ENCODE measurements at regions not wholly inside any gene's neighbourhood (a gene's known extent, or its start where the extent isn't known, plus 50 kb on each side); places are given as distances from the start of the nearest gene placed in this dataset.

DNA sequence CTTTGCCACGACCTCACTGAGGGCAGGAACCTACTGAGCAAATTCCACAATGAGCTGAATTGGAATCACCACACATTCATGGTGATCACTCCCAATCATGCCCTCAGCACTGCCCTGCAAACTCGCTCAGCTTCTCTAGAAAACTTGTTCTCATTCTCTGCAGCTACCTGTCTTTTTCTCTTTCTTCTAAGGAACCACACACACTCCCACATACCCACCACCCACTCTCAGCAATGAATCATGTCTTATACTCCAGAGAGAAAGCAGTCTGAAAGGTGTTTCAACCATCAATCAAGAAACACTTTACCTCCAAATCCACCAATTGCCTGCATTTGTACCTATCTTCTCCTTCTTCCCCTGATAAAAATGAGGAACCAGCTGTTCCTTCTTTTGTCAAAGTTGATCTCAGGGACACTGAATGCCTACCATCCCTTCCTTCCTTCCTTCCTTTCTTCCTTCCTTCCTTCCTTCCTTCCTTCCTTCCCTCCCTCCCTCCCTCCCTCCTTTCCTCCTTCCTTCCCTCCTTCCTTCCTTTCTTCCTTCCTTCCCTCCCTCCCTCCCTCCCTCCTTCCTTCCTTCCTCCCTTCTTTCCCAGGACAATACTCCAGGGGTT is 84.6 kb upstream of the SGK1 start:
- TF ChIP-seq, protein P1, sequence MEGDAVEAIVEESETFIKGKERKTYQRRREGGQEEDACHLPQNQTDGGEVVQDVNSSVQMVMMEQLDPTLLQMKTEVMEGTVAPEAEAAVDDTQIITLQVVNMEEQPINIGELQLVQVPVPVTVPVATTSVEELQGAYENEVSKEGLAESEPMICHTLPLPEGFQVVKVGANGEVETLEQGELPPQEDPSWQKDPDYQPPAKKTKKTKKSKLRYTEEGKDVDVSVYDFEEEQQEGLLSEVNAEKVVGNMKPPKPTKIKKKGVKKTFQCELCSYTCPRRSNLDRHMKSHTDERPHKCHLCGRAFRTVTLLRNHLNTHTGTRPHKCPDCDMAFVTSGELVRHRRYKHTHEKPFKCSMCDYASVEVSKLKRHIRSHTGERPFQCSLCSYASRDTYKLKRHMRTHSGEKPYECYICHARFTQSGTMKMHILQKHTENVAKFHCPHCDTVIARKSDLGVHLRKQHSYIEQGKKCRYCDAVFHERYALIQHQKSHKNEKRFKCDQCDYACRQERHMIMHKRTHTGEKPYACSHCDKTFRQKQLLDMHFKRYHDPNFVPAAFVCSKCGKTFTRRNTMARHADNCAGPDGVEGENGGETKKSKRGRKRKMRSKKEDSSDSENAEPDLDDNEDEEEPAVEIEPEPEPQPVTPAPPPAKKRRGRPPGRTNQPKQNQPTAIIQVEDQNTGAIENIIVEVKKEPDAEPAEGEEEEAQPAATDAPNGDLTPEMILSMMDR (IDR thresholded peaks at IDR 0.05) = no peak
- no peak for TF ChIP-seq POLR2A (IDR thresholded peaks at IDR 0.05)
- no peaks in the 10 kb centered on the region for H3K9me3 ChIP-seq

DNA sequence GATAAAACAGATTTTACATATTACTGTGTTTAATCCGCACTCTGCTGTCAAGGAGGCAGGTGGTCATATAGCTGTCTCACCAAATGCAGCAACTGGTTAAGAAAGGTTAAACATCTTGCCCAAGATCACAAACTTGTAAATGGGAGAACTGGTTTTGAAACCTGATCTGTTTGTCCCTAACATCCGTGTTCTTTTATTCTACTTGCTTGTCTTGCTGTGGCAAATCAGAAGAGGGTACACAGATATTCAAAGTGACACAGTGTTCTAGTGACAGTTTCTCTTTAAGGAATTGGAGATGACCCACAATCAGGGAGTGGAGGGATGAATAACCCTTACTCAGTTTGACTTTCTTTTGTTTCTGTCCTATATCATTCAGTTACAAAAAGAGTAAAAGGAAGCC is 83.0 kb upstream of the SGK1 start:
- H3K27me3 ChIP-seq = no peaks in the 10 kb centered on the region
- H3K27ac ChIP-seq = no peak overlapping the region
- no peak overlapping the region for H3K4me3 ChIP-seq (replicated peaks in 1 of 3)
- DNase-seq = no peak
- WGBS, 2 donors = 67 to 69% methylated on average over 2 of the region's 2 CpGs
- H3K9me3 ChIP-seq = no peaks in the 10 kb centered on the region
- H3K4me1 ChIP-seq = no peaks in the 10 kb centered on the region
- no peak for TF ChIP-seq POLR2A (IDR thresholded peaks at IDR 0.05)
- TF ChIP-seq, protein P1 (IDR thresholded peaks at IDR 0.05) = no peak
- no peaks in the 10 kb centered on the region for H3K36me3 ChIP-seq
- intact Hi-C loops (cut with DNase I) = no loop called here

More for the DNA sequence above, 84.6 kb upstream of the SGK1 start:
- H3K36me3 ChIP-seq = no peaks in the 10 kb centered on the region
- intact Hi-C loops (cut with DNase I) = no loop called here
- H3K4me3 ChIP-seq (replicated peaks in 1 of 3) = no peak overlapping the region
- 89 to 95% methylated on average over 2 of the region's 2 CpGs for WGBS, 2 donors
- H3K27ac ChIP-seq = no peak overlapping the region
- no peaks in the 10 kb centered on the region for H3K27me3 ChIP-seq
- no peak for DNase-seq
- no peaks in the 10 kb centered on the region for H3K4me1 ChIP-seq

DNA sequence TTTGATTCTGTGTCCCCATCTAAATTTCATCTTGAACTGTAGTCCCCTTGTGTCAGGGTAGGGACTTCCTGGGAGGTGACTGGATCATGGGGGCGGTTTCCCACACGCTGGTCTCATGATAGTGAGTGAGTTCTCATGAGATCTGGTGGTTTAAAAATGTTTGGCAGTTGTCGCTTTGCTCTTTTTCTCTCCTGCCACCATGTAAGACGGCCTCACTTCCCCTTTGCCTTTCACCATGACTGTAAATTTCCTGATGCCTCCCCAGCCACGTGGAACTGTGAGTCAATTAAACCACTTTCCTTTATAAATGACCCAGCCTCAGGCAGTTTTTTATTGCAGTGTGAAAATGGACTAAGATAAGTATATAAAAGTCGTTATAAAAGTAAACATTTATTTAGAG is 80.5 kb upstream of the SGK1 start:
- no peaks in the 10 kb centered on the region for H3K36me3 ChIP-seq
- H3K9me3 ChIP-seq = no peaks in the 10 kb centered on the region
- intact Hi-C loops (cut with DNase I) = no loop called here
- WGBS, 2 donors = 74 to 84% methylated on average over 6 of the region's 6 CpGs
- no peaks in the 10 kb centered on the region for H3K4me1 ChIP-seq
- H3K27ac ChIP-seq = no peak overlapping the region
- no peaks in the 10 kb centered on the region for H3K27me3 ChIP-seq
- TF ChIP-seq POLR2A (IDR thresholded peaks at IDR 0.05) = no peak
- TF ChIP-seq, protein P1 (IDR thresholded peaks at IDR 0.05) = no peak
- H3K4me3 ChIP-seq (replicated peaks in 1 of 3) = no peak overlapping the region
- DNase-seq = no peak

DNA sequence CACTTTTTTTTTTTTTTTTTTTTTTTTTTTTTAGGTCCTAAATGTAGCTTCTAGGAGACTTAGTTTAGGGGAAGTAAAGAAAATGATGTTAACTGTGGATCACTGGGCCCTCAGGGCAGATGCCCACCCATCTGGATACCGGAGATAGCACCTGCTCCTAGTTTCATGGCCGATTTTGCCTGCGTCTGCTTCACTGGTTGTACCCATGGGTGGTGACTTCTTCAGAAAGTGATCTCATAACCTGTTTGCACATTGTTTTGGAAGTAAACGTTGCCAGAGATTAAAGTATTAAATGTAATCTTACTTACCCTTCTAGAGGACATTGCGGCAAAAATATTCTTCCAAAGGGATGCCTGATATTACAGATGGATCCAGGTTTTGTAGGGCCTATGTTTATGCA is 79.8 kb upstream of the SGK1 start:
- Histone ChIP-seq H3K4me1 (no peaks in the 10 kb centered on the region), H3K36me3 (no peaks in the 10 kb centered on the region), H3K9me3 (no peaks in the 10 kb centered on the region), H3K27me3 (no peaks in the 10 kb centered on the region), H3K4me3 (replicated peaks in 1 of 3) (no peak overlapping the region), H3K27ac (no peak overlapping the region)
- DNase-seq = no peak
- TF ChIP-seq, protein P1 (IDR thresholded peaks at IDR 0.05) = no peak
- no peak for TF ChIP-seq POLR2A (IDR thresholded peaks at IDR 0.05)
- WGBS, 2 donors = 95 to 96% methylated on average over 5 of the region's 5 CpGs
- intact Hi-C loops (cut with DNase I) = no loop called here

DNA sequence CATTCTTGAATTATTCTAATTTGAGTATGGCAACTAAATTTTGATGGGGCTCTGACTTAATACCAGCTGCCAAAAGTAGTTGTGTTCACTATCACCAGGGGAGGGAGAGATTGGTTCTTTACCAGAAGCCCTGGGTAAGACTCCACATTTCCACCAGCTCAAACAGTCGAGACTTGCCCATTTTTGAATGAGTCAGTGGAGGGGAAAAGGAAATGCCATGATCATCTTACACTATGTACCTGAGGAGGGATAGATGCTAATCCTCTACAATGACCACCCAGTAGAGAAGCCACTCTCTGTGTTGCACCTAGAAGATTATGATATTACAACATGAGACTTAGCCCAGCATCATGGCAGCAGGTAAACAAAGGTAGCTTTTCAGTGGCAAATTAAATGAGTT is 77.0 kb upstream of the SGK1 start:
- H3K36me3 ChIP-seq = no peaks in the 10 kb centered on the region
- no peaks in the 10 kb centered on the region for H3K27me3 ChIP-seq
- WGBS, 2 donors = 88 to 94% methylated on average over 1 of the region's 1 CpG
- intact Hi-C loops (cut with DNase I) = no loop called here
- H3K9me3 ChIP-seq = no peaks in the 10 kb centered on the region
- TF ChIP-seq, protein P1 (IDR thresholded peaks at IDR 0.05) = no peak
- TF ChIP-seq POLR2A (IDR thresholded peaks at IDR 0.05) = no peak
- no peak overlapping the region for H3K27ac ChIP-seq
- no peak overlapping the region for H3K4me3 ChIP-seq (replicated peaks in 1 of 3)
- DNase-seq = no peak
- peaks cover 9 to 10% of the 10 kb centered on the region in 2 donors for H3K4me1 ChIP-seq
